ENCODE measurements at regions not wholly inside any gene's neighbourhood (a gene's known extent, or its start where the extent isn't known, plus 50 kb on each side); places are given as distances from the start of the nearest gene placed in this dataset.

- no peak for TF ChIP-seq CREB1 (IDR thresholded peaks at IDR 0.05)
- no peak for TF ChIP-seq RFX5 (IDR thresholded peaks at IDR 0.05; ENCODE audit: borderline replicate concordance, low read depth, low read length)
- no peak for TF ChIP-seq USF2 (IDR thresholded peaks at IDR 0.05; ENCODE audit: low read length)
- TF ChIP-seq POLR2A (IDR thresholded peaks at IDR 0.05; ENCODE audit: control extremely low read depth in 1 of 2, low read depth in 2 of 2, low read length in 2 of 2) = no peak
- TF ChIP-seq CTCF (IDR thresholded peaks at IDR 0.05; ENCODE audit: control extremely low read depth in 1 of 3, insufficient read depth in 1 of 3, low read depth in 1 of 3, low read length in 3 of 3) = no peak
- TF ChIP-seq MAFK (IDR thresholded peaks at IDR 0.05; ENCODE audit: low read depth, low read length) = no peak
- no peak for TF ChIP-seq TAF1 (IDR thresholded peaks at IDR 0.05; ENCODE audit: low read depth, low read length)
- TF ChIP-seq GABPA (IDR thresholded peaks at IDR 0.05; ENCODE audit: borderline replicate concordance, insufficient read depth, low read length) = no peak
- TF ChIP-seq EP300 (IDR thresholded peaks at IDR 0.05; ENCODE audit: borderline replicate concordance in 1 of 2, low read depth in 2 of 2, low read length in 2 of 2) = no peak
Observed at GRCh38 chr10:109247814-109248213, 675.5 kb downstream of the XPNPEP1 start.
